Sigmoid colon (tissue), 4 donors: ENCODE measurements at regions not wholly inside any gene's neighbourhood (a gene's known extent, or its start where the extent isn't known, plus 50 kb on each side); places are given as distances from the start of the nearest gene placed in this dataset.

Source experiments
- EP300 ChIP-seq, 4 donors: sonication (generic); formaldehyde crosslinking; IDR thresholded peaks; one replicate each; pipeline ENCODE4 v1.6.1; 2017; ENCODE audit warnings: antibody characterized with exemption in 4 of 4
- POLR2A ChIP-seq, 2 donors: fragments of 450-650 bp; IDR thresholded peaks; one replicate each; pipeline ENCODE4 v1.6.1; 2016; ENCODE audit warnings: antibody characterized with exemption in 2 of 2, mild to moderate bottlenecking in 2 of 2, moderate library complexity in 2 of 2
- POLR2AphosphoS5 ChIP-seq, 4 donors: sonication (generic); formaldehyde crosslinking; IDR thresholded peaks; one replicate each; pipeline ENCODE4 v1.6.1; 2017; ENCODE audit warnings: antibody characterized with exemption in 4 of 4
- TF ChIP-seq, protein P1 (sequence below), 4 experiments: fragments of 450-650 bp in 3 of 4; fragments of 200-600 bp in 1 of 4; IDR thresholded peaks; one replicate each; pipeline ENCODE4 v1.5.1; 2016 to 2019; ENCODE audit warnings: antibody characterized with exemption in 4 of 4, mild to moderate bottlenecking in 3 of 4, moderate library complexity in 2 of 4

DNA sequence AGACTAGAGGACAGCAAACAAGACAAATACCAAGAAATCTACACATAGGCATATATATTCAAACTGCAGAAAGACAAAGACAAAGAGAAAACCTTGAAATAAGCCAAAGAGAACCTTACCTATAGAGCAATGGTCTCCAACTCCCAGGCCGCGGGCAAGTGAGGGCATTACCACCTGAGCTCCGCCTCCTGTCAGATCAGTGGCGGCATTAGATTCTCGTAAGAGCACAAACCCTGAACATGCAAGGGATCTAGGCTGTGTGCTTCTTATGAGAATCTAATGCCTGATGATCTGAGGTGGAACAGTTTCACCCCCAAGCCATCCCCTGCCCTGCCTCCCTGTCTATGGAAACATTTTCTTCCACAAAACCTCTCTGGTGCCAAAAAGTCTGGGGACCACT, 101.0 kb upstream of the MRPS30 start:
- TF ChIP-seq POLR2A (IDR thresholded peaks at IDR 0.05) (no peak), EP300 (IDR thresholded peaks at IDR 0.05) (no peak), POLR2AphosphoS5 (IDR thresholded peaks at IDR 0.05) (no peak)
- TF ChIP-seq, protein P1, sequence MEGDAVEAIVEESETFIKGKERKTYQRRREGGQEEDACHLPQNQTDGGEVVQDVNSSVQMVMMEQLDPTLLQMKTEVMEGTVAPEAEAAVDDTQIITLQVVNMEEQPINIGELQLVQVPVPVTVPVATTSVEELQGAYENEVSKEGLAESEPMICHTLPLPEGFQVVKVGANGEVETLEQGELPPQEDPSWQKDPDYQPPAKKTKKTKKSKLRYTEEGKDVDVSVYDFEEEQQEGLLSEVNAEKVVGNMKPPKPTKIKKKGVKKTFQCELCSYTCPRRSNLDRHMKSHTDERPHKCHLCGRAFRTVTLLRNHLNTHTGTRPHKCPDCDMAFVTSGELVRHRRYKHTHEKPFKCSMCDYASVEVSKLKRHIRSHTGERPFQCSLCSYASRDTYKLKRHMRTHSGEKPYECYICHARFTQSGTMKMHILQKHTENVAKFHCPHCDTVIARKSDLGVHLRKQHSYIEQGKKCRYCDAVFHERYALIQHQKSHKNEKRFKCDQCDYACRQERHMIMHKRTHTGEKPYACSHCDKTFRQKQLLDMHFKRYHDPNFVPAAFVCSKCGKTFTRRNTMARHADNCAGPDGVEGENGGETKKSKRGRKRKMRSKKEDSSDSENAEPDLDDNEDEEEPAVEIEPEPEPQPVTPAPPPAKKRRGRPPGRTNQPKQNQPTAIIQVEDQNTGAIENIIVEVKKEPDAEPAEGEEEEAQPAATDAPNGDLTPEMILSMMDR (IDR thresholded peaks at IDR 0.05), result no peak
